ENCODE measurements at regions not wholly inside any gene's neighbourhood (a gene's known extent, or its start where the extent isn't known, plus 50 kb on each side); places are given as distances from the start of the nearest gene placed in this dataset.

- Mint-ChIP-seq H3K4me1 (peaks cover 62% of the 10 kb centered on the region), H3K27ac (peak overlapping the region; percentile 72), H3K4me3 (no peak overlapping the region), H3K27me3 (ENCODE audit: insufficient read depth, low read depth) (peaks cover 33% of the 10 kb centered on the region), H3K9me3 (no peaks in the 10 kb centered on the region), H3K36me3 (peaks cover 2% of the 10 kb centered on the region)
- Histone ChIP-seq H3K36me3 (no peaks in the 10 kb centered on the region), H3K9me3 (ENCODE audit: low read depth) (no peaks in the 10 kb centered on the region), H3K27ac (no peak overlapping the region), H3K27me3 (peaks cover 98% of the 10 kb centered on the region), H2AFZ (replicated peaks) (no peak overlapping the region), H3K9ac (no peak overlapping the region), H3K79me2 (ENCODE audit: low read depth) (no peaks in the 10 kb centered on the region), H3K4me1 (peaks cover 12% of the 10 kb centered on the region), H4K20me1 (ENCODE audit: low read depth) (peaks cover 59% of the 10 kb centered on the region), H3F3A (ENCODE audit: low read depth) (peaks cover 7% of the 10 kb centered on the region), H3K4me2 (no peak overlapping the region), H3K4me3 (no peak overlapping the region)
- TF ChIP-seq EZH2phosphoT487 (IDR thresholded peaks at IDR 0.05): no peak
- no peak for TF ChIP-seq CTCF (IDR thresholded peaks at IDR 0.05)
- no peak for TF ChIP-seq EZH2 (IDR thresholded peaks at IDR 0.05)
- DNase-seq (ENCODE audit: low spot score): no peak
Measured at GRCh38 chr1:22267413-22268175, 124.7 kb upstream of the WNT4 start.

- DNase-seq (ENCODE audit: low spot score): no peak
- no peak overlapping the region for H2AFZ ChIP-seq (replicated peaks)
- H3K4me1 Mint-ChIP-seq: peaks cover 67% of the 10 kb centered on the region
- H4K20me1 ChIP-seq (ENCODE audit: low read depth): peaks cover 56% of the 10 kb centered on the region
- H3K9me3 ChIP-seq (ENCODE audit: low read depth): no peaks in the 10 kb centered on the region
- H3K36me3 ChIP-seq: no peaks in the 10 kb centered on the region
- no peaks in the 10 kb centered on the region for H3K79me2 ChIP-seq (ENCODE audit: low read depth)
- no peak overlapping the region for H3K4me3 Mint-ChIP-seq
- peaks cover 33% of the 10 kb centered on the region for H3K27me3 Mint-ChIP-seq (ENCODE audit: insufficient read depth, low read depth)
- H3K27me3 ChIP-seq: peaks cover 98% of the 10 kb centered on the region
- H3K4me3 ChIP-seq: no peak overlapping the region
- H3K27ac Mint-ChIP-seq: peak overlapping the region; percentile 72
- TF ChIP-seq EZH2 (IDR thresholded peaks at IDR 0.05): no peak
- no peak for TF ChIP-seq CTCF (IDR thresholded peaks at IDR 0.05)
- no peak for TF ChIP-seq EZH2phosphoT487 (IDR thresholded peaks at IDR 0.05)
- no peak overlapping the region for H3K27ac ChIP-seq
- peaks cover 2% of the 10 kb centered on the region for H3K36me3 Mint-ChIP-seq
- H3K9ac ChIP-seq: no peak overlapping the region
- no peaks in the 10 kb centered on the region for H3K9me3 Mint-ChIP-seq
- no peak overlapping the region for H3K4me2 ChIP-seq
- peaks cover 7% of the 10 kb centered on the region for H3F3A ChIP-seq (ENCODE audit: low read depth)
- peaks cover 12% of the 10 kb centered on the region for H3K4me1 ChIP-seq
Measured at GRCh38 chr1:22268327-22268726, 125.4 kb upstream of the WNT4 start.

GRCh38 chr1:22271847-22272801 lies 129.2 kb upstream of the WNT4 start:
- Histone ChIP-seq H4K20me1 (ENCODE audit: low read depth) (peaks cover 48% of the 10 kb centered on the region), H3K79me2 (ENCODE audit: low read depth) (no peaks in the 10 kb centered on the region), H3K36me3 (no peaks in the 10 kb centered on the region), H3K4me2 (no peak overlapping the region), H2AFZ (replicated peaks) (no peak overlapping the region), H3K9ac (no peak overlapping the region), H3K4me1 (no peaks in the 10 kb centered on the region), H3K9me3 (ENCODE audit: low read depth) (no peaks in the 10 kb centered on the region), H3K27ac (no peak overlapping the region), H3K27me3 (peaks cover 99% of the 10 kb centered on the region), H3F3A (ENCODE audit: low read depth) (no peaks in the 10 kb centered on the region), H3K4me3 (no peak overlapping the region)
- Mint-ChIP-seq H3K36me3 (peaks cover 2% of the 10 kb centered on the region), H3K27ac (peak overlapping the region; percentile 0), H3K9me3 (no peaks in the 10 kb centered on the region), H3K27me3 (ENCODE audit: insufficient read depth, low read depth) (peaks cover 36% of the 10 kb centered on the region), H3K4me3 (peak overlapping the region; percentile 12), H3K4me1 (peaks cover 62% of the 10 kb centered on the region)
- no peak for TF ChIP-seq EZH2 (IDR thresholded peaks at IDR 0.05)
- TF ChIP-seq EZH2phosphoT487 (IDR thresholded peaks at IDR 0.05): no peak
- no peak for TF ChIP-seq CTCF (IDR thresholded peaks at IDR 0.05)
- no peak for DNase-seq (ENCODE audit: low spot score)

All from neural progenitor cell (in vitro differentiated cells).